ENCODE measurements at regions not wholly inside any gene's neighbourhood (a gene's known extent, or its start where the extent isn't known, plus 50 kb on each side); places are given as distances from the start of the nearest gene placed in this dataset.

DNA sequence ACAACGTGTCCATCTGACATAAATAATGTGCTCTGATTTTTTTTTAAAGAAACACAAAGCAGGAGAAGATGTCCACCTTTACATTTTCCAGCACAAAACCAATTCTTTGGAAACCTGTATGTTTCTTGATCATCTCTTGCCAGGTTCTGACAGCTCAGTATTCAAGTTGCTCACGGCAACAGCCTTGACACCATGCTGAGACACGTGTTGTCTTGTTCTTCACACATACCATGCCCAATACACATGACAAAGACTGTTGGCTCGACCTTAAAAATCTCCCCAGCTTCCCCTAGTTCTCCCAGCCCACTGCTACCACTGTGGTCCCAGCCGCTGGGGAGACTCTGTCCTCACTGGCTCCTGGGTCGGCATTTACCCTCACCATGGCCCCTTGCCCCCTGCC, 518.9 kb downstream of the PREX1 start:
- TF ChIP-seq, protein P1, sequence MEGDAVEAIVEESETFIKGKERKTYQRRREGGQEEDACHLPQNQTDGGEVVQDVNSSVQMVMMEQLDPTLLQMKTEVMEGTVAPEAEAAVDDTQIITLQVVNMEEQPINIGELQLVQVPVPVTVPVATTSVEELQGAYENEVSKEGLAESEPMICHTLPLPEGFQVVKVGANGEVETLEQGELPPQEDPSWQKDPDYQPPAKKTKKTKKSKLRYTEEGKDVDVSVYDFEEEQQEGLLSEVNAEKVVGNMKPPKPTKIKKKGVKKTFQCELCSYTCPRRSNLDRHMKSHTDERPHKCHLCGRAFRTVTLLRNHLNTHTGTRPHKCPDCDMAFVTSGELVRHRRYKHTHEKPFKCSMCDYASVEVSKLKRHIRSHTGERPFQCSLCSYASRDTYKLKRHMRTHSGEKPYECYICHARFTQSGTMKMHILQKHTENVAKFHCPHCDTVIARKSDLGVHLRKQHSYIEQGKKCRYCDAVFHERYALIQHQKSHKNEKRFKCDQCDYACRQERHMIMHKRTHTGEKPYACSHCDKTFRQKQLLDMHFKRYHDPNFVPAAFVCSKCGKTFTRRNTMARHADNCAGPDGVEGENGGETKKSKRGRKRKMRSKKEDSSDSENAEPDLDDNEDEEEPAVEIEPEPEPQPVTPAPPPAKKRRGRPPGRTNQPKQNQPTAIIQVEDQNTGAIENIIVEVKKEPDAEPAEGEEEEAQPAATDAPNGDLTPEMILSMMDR (IDR thresholded peaks at IDR 0.05): no peak
- TF ChIP-seq POLR2A (IDR thresholded peaks at IDR 0.05): no peak
